ENCODE measurements at regions not wholly inside any gene's neighbourhood (a gene's known extent, or its start where the extent isn't known, plus 50 kb on each side); places are given as distances from the start of the nearest gene placed in this dataset.
A peak's percentile ranks its signal among the peaks of the same experiment; 100 is the strongest.

GRCh38 chrX:42725196-42725595 lies 52.8 kb downstream of the PPP1R2C start:
- TF ChIP-seq CTCF (IDR thresholded peaks at IDR 0.05) = no peak
- H3K4me3 ChIP-seq = no peak overlapping the region
- WGBS, 2 donors = 16 to 35% methylated on average over 2 of the region's 2 CpGs
- H3K4me1 ChIP-seq = no peaks in the 10 kb centered on the region
- FAIRE-seq (no peak), ATAC-seq (no peak), DNase-seq (no peak)
- H3K27me3 ChIP-seq = no peaks in the 10 kb centered on the region
- H3K9me3 ChIP-seq = no peaks in the 10 kb centered on the region
- no peak overlapping the region for H3K27ac ChIP-seq
- intact Hi-C loops (cut with DNase I) = no loop called here
- H3K36me3 ChIP-seq = no peaks in the 10 kb centered on the region

GRCh38 chrX:42720209-42720608 lies 57.8 kb downstream of the PPP1R2C start:
- ATAC-seq (no peak), DNase-seq (no peak), FAIRE-seq (no peak)
- H3K27me3 ChIP-seq = no peaks in the 10 kb centered on the region
- H3K4me3 ChIP-seq = no peak overlapping the region
- WGBS, 2 donors = 72 to 94% methylated on average over 4 of the region's 4 CpGs
- no peak for TF ChIP-seq CTCF (IDR thresholded peaks at IDR 0.05)
- intact Hi-C loops (cut with DNase I) = no loop called here
- H3K27ac ChIP-seq = no peak overlapping the region
- H3K4me1 ChIP-seq = no peaks in the 10 kb centered on the region
- H3K9me3 ChIP-seq = no peaks in the 10 kb centered on the region
- no peaks in the 10 kb centered on the region for H3K36me3 ChIP-seq

GRCh38 chrX:42715701-42716262 lies 62.2 kb downstream of the PPP1R2C start:
- FAIRE-seq (no peak), DNase-seq (no peak), ATAC-seq (peak in 2 of 4 donors; percentile 7 to 10)
- intact Hi-C loops (cut with DNase I) = no loop called here
- Histone ChIP-seq H3K27me3 (peaks cover 0 to 7% (median 0%) of the 10 kb centered on the region in 4 donors), H3K4me1 (no peaks in the 10 kb centered on the region), H3K9me3 (no peaks in the 10 kb centered on the region), H3K27ac (peak overlapping the region in 1 of 4 donors; percentile 47), H3K36me3 (no peaks in the 10 kb centered on the region), H3K4me3 (no peak overlapping the region)
- no peak for TF ChIP-seq CTCF (IDR thresholded peaks at IDR 0.05)
- 60 to 77% methylated on average over 8 of the region's 8 CpGs for WGBS, 2 donors

- TF ChIP-seq CTCF (IDR thresholded peaks at IDR 0.05) = peak in 3 of 4 donors; percentile 18 to 51 (median 48)
- DNase-seq (peak; percentile 70 to 86 (median 73)), ATAC-seq (peak; percentile 93 to 99 (median 98)), FAIRE-seq (no peak)
- WGBS, 2 donors = 12 to 23% methylated on average over 11 of the region's 11 CpGs
- peaks cover 0 to 11% (median 0%) of the 10 kb centered on the region in 4 donors for H3K27me3 ChIP-seq
- H3K27ac ChIP-seq = peak overlapping the region in 2 of 4 donors; percentile 23 to 47
- intact Hi-C loops (cut with DNase I) = no loop called here
- H3K9me3 ChIP-seq = no peaks in the 10 kb centered on the region
- no peaks in the 10 kb centered on the region for H3K36me3 ChIP-seq
- no peak overlapping the region for H3K4me3 ChIP-seq
- H3K4me1 ChIP-seq = no peaks in the 10 kb centered on the region
Measured at GRCh38 chrX:42714981-42715700, 62.8 kb downstream of the PPP1R2C start.

- peaks cover 0 to 12% (median 11%) of the 10 kb centered on the region in 3 donors for H3K4me1 ChIP-seq
- H3K4me3 ChIP-seq = no peak overlapping the region
- ATAC-seq (no peak), FAIRE-seq (no peak), DNase-seq (no peak)
- whole genome bisulfite sequencing, 2 donors = 73 to 74% methylated on average over 2 of the region's 2 CpGs
- H3K36me3 ChIP-seq = no peaks in the 10 kb centered on the region
- H3K9me3 ChIP-seq = no peaks in the 10 kb centered on the region
- intact Hi-C loops (cut with DNase I) = no loop called here
- peaks cover 0 to 11% (median 0%) of the 10 kb centered on the region in 4 donors for H3K27me3 ChIP-seq
- no peak for TF ChIP-seq CTCF (IDR thresholded peaks at IDR 0.05)
- no peak overlapping the region for H3K27ac ChIP-seq
Measured at GRCh38 chrX:42710452-42710851, 67.5 kb downstream of the PPP1R2C start.

All from pancreas (tissue), 10 donors.